ENCODE measurements at regions not wholly inside any gene's neighbourhood (a gene's known extent, or its start where the extent isn't known, plus 50 kb on each side); places are given as distances from the start of the nearest gene placed in this dataset.
"Not testable (repeated sequence)": the region's sequence is repeated elsewhere in the genome, so short reads cannot be mapped to it uniquely, and the experiment has no call there.

GRCh38 chr6:106747139-106747538 lies 117.8 kb downstream of the QRSL1 start:
- intact Hi-C loops (cut with DNase I; ENCODE audit: low total_unique reads), result no loop called here
- H3K4me3 ChIP-seq (ENCODE audit: low read depth, poor library complexity, severe bottlenecking), result no peak overlapping the region
- no peak for TF ChIP-seq POLR2A (IDR thresholded peaks at IDR 0.05)
- no peak for TF ChIP-seq CTCF (IDR thresholded peaks at IDR 0.05)
- WGBS, 2 donors, result 78 to 79% methylated on average over 1 of the region's 1 CpG
- no peak for DNase-seq (ENCODE audit: low spot score in 2 of 2)

- TF ChIP-seq POLR2A (IDR thresholded peaks at IDR 0.05) (no peak), CTCF (IDR thresholded peaks at IDR 0.05) (no peak)
- no peak overlapping the region for H3K4me3 ChIP-seq (ENCODE audit: low read depth, poor library complexity, severe bottlenecking)
- intact Hi-C loops (cut with DNase I; ENCODE audit: low total_unique reads), result no loop called here
- no peak for DNase-seq (ENCODE audit: low spot score in 2 of 2)
- 65 to 68% methylated on average over 3 of the region's 3 CpGs for WGBS, 2 donors
Measured at GRCh38 chr6:106746652-106747051, 117.3 kb downstream of the QRSL1 start.

- no peak overlapping the region for H3K4me3 ChIP-seq (ENCODE audit: low read depth, poor library complexity, severe bottlenecking)
- TF ChIP-seq CTCF (IDR thresholded peaks at IDR 0.05) (no peak), POLR2A (IDR thresholded peaks at IDR 0.05) (no peak)
- WGBS, 2 donors, result 72 to 83% methylated on average over 5 of the region's 5 CpGs
- intact Hi-C loops (cut with DNase I; ENCODE audit: low total_unique reads), result no loop called here
- no peak for DNase-seq (ENCODE audit: low spot score in 2 of 2)
Measured at GRCh38 chr6:106745824-106746582, 116.6 kb downstream of the QRSL1 start.

- intact Hi-C loops (cut with DNase I; ENCODE audit: low total_unique reads), result no loop called here
- DNase-seq (ENCODE audit: low spot score in 2 of 2), result no peak
- 58 to 67% methylated on average over 3 of the region's 3 CpGs for WGBS, 2 donors
Measured at GRCh38 chr6:106745197-106745770, 115.9 kb downstream of the QRSL1 start.

GRCh38 chr6:106744781-106745180 lies 115.4 kb downstream of the QRSL1 start:
- no peak for DNase-seq (ENCODE audit: low spot score in 2 of 2)
- H3K4me3 ChIP-seq (ENCODE audit: low read depth, poor library complexity, severe bottlenecking), result no peak overlapping the region
- intact Hi-C loops (cut with DNase I; ENCODE audit: low total_unique reads), result no loop called here
- whole genome bisulfite sequencing, 2 donors, result 80 to 88% methylated on average over 2 of the region's 2 CpGs
- no peak for TF ChIP-seq CTCF (IDR thresholded peaks at IDR 0.05)
- no peak for TF ChIP-seq POLR2A (IDR thresholded peaks at IDR 0.05)

More at GRCh38 chr6:106745197-106745770, 115.9 kb downstream of the QRSL1 start:
- H3K4me3 ChIP-seq (ENCODE audit: low read depth, poor library complexity, severe bottlenecking), result no peak overlapping the region
- TF ChIP-seq POLR2A (IDR thresholded peaks at IDR 0.05), result no peak
- no peak for TF ChIP-seq CTCF (IDR thresholded peaks at IDR 0.05)

GRCh38 chr6:106744029-106744428 lies 114.7 kb downstream of the QRSL1 start:
- 42 to 48% methylated on average over 2 of the region's 2 CpGs for WGBS, 2 donors
- DNase-seq (ENCODE audit: low spot score in 2 of 2); intact Hi-C loops (cut with DNase I; ENCODE audit: low total_unique reads); H3K4me3 ChIP-seq (ENCODE audit: low read depth, poor library complexity, severe bottlenecking): not testable (repeated sequence)

All from lower leg skin (tissue), 4 donors.